A549 (cell line): ENCODE measurements at regions not wholly inside any gene's neighbourhood (a gene's known extent, or its start where the extent isn't known, plus 50 kb on each side); places are given as distances from the start of the nearest gene placed in this dataset.

Experiments used
- CTCF ChIP-seq: fragments of >200 bp; sonication (Bioruptor Twin); formaldehyde crosslinking; IDR thresholded peaks from 3 replicates; pipeline ENCODE4 v1.5.1; 2016
- ESRRA ChIP-seq: fragments of 150-350 bp; IDR thresholded peaks from 2 replicates; pipeline ENCODE4 v1.6.1; 2014; ENCODE audit warnings: mild to moderate bottlenecking, low read length, borderline replicate concordance
- KDM1A ChIP-seq: fragments of 200-600 bp; sonication (generic); IDR thresholded peaks from 2 replicates; pipeline ENCODE4 v1.6.1; 2016; ENCODE audit warnings: low read depth, mild to moderate bottlenecking
- MYC ChIP-seq: IDR thresholded peaks from 2 replicates; pipeline ENCODE4 v1.6.1; 2012; ENCODE audit warnings: mild to moderate bottlenecking, inconsistent platforms, low read length, improper control_type of control experiment, borderline replicate concordance
- NR3C1 ChIP-seq: fragments of >200 bp; sonication (Bioruptor Twin); formaldehyde crosslinking; IDR thresholded peaks from 3 replicates; pipeline ENCODE4 v1.6.1; 2017
- PBX3 ChIP-seq: IDR thresholded peaks from 2 replicates; pipeline ENCODE4 v1.6.1; 2012
- POLR2AphosphoS2 ChIP-seq: conservative IDR thresholded peaks from 2 replicates; pipeline ENCODE4 v1.6.1; 2012; ENCODE audit warnings: low read length, improper control_type of control experiment, inconsistent platforms
- RAD21 ChIP-seq, 2 experiments: fragments of >200 bp in 1 of 2; sonication (Bioruptor Twin) in 1 of 2; formaldehyde crosslinking in 1 of 2; IDR thresholded peaks in 1 of 2; conservative IDR thresholded peaks in 1 of 2; 2 replicates in 1 of 2; 3 replicates in 1 of 2; pipeline ENCODE4 v1.6.1; 2012 to 2018; ENCODE audit warnings: inconsistent platforms in 1 of 2
- USF2 ChIP-seq: fragments of 450-650 bp; IDR thresholded peaks from 2 replicates; pipeline ENCODE4 v1.6.1; 2014; ENCODE audit warnings: antibody characterized with exemption
- TF ChIP-seq, protein P1 (sequence below): fragments of 200-600 bp; sonication (generic); IDR thresholded peaks from 2 replicates; pipeline ENCODE4 v1.6.1; 2016; ENCODE audit warnings: antibody characterized with exemption, mild to moderate bottlenecking, moderate library complexity

GRCh38 chr20:19874040-19874727 is 116.1 kb downstream of the RIN2 start:
- TF ChIP-seq USF2 (no peak), KDM1A (no peak), ESRRA (no peak), CTCF (no peak), NR3C1 (no peak), POLR2AphosphoS2 (no peak), PBX3 (no peak), MYC (no peak), RAD21 (conservative IDR thresholded peaks at IDR 0.05 in 1 of 2, IDR thresholded peaks at IDR 0.05 in 1 of 2) (no peak)
- TF ChIP-seq, protein P1, sequence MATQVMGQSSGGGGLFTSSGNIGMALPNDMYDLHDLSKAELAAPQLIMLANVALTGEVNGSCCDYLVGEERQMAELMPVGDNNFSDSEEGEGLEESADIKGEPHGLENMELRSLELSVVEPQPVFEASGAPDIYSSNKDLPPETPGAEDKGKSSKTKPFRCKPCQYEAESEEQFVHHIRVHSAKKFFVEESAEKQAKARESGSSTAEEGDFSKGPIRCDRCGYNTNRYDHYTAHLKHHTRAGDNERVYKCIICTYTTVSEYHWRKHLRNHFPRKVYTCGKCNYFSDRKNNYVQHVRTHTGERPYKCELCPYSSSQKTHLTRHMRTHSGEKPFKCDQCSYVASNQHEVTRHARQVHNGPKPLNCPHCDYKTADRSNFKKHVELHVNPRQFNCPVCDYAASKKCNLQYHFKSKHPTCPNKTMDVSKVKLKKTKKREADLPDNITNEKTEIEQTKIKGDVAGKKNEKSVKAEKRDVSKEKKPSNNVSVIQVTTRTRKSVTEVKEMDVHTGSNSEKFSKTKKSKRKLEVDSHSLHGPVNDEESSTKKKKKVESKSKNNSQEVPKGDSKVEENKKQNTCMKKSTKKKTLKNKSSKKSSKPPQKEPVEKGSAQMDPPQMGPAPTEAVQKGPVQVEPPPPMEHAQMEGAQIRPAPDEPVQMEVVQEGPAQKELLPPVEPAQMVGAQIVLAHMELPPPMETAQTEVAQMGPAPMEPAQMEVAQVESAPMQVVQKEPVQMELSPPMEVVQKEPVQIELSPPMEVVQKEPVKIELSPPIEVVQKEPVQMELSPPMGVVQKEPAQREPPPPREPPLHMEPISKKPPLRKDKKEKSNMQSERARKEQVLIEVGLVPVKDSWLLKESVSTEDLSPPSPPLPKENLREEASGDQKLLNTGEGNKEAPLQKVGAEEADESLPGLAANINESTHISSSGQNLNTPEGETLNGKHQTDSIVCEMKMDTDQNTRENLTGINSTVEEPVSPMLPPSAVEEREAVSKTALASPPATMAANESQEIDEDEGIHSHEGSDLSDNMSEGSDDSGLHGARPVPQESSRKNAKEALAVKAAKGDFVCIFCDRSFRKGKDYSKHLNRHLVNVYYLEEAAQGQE: no peak
